ENCODE measurements at regions not wholly inside any gene's neighbourhood (a gene's known extent, or its start where the extent isn't known, plus 50 kb on each side); places are given as distances from the start of the nearest gene placed in this dataset.
A peak's percentile ranks its signal among the peaks of the same experiment; 100 is the strongest.

- TF ChIP-seq CTCF (IDR thresholded peaks at IDR 0.05; ENCODE audit: low read length, missing control alignments), result no peak
- DNase-seq (ENCODE audit: low read depth), result no peak
These were observed 196.9 kb upstream of the RREB1 start for GRCh38 chr6:6910734-6911295.

DNA sequence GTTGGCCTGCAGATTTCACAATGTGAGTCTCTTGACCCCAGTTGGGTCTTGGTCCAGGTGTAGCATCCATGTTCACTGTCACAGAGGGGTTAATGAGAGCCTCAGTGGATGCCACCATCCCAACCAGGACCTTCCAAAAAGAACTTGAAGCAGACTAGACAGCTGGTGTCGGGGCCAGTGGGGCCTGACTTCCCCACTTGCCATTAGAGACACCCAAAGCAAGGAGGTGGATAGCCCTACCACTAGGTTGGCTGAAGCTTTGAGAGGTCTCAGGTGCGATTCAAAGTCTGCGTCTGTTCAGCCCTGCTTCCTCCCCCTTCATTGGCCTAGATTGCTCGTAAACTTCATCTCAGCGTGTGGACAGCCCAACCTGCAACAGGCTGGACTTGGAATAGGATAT, 196.4 kb upstream of the RREB1 start:
- H3K4me3 ChIP-seq (replicated peaks; ENCODE audit: low read depth, low read length), result no peak overlapping the region
- no peak for DNase-seq (ENCODE audit: low read depth)
- no peak for TF ChIP-seq CTCF (IDR thresholded peaks at IDR 0.05; ENCODE audit: low read length, missing control alignments)

More at GRCh38 chr6:6910734-6911295, 196.9 kb upstream of the RREB1 start:
- no peak overlapping the region for H3K4me3 ChIP-seq (replicated peaks; ENCODE audit: low read depth, low read length)

DNA sequence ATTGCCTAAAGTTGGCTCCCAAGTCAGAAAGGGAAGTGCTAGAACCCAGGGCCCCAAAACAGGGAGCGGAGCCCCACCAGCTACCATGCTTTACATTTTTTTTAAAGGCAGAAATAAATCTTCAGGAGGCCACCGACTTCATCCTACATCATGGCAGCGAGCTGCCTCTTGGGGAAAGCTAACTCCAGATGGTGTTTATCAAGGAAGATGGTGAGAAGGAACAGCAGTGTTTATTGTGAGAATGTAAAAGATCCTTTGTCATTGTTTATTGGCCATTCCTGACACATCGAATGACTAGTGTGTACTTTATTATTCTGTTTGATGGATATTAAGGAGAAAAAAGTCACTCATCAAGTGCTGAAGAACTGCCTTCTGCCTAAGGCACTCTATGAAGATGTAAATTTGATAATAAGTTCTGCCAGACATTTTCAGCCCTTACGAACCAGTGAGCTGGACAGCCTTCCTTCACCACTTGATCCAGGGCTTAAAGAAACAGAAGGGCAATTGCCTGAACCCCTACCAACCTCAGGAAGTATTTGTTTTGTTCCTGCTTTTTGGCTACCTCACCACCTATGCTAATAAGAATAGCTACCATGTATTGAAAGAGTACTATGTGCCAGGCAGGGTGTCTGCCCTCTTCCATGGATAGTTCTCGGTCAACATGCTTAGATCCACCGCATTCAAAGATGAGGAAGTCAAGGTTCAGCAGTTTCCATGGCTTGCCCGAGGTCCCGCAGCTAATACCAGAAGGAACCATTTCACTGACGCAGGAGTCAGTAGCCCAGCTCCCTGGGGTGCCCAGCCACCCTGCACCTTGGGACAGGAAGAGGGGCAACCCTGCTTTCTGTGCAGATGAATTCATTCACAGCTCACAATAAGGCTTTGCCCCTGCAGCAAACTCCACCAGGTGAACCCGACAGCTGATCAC, 194.7 kb upstream of the RREB1 start:
- peak; percentile 21 for DNase-seq (ENCODE audit: low read depth)
- no peak overlapping the region for H3K4me3 ChIP-seq (replicated peaks; ENCODE audit: low read depth, low read length)
- TF ChIP-seq CTCF (IDR thresholded peaks at IDR 0.05; ENCODE audit: low read length, missing control alignments), result no peak

- no peak for TF ChIP-seq CTCF (IDR thresholded peaks at IDR 0.05; ENCODE audit: low read length, missing control alignments)
- peak; percentile 41 for DNase-seq (ENCODE audit: low read depth)
- peak overlapping the region; percentile 37 for H3K4me3 ChIP-seq (replicated peaks; ENCODE audit: low read depth, low read length)
These were observed 192.5 kb upstream of the RREB1 start for GRCh38 chr6:6915219-6915618.

DNA sequence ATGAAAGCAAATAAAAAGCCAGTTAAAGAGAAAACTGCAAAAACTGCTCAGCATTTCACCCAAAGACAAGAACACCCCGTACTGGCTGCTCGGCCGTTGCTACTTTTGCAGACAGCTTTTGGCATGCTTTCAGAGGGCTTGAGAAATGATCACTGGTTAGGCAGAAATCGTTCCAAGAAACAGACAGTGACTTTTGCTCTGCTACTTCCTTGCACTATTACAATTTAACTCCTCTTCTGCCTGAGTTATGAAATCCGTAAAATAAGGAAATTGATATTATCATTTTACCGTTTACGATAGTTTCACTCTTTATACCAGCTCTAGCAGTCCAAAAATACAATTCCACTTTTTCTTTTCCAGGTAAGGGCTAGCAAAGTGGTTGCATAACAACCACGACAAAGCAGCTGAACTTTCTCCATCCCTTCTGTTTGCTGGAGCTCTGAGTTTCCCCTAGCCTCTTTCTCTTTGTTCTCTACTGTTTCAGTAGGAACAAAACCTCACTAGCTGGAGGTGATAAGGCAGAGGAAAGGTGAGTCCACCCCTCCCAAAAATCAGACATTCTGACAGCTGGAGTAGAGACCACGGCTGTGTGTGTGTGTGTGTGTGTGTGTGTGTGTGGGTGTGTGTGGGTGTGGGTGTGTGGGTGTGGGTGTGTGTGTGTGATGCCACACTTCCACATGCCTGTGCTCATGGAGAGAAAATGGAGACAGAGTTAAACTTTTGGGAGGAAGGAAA, 191.8 kb upstream of the RREB1 start:
- peak overlapping the region; percentile 37 for H3K4me3 ChIP-seq (replicated peaks; ENCODE audit: low read depth, low read length)
- DNase-seq (ENCODE audit: low read depth), result peak; percentile 84
- no peak for TF ChIP-seq CTCF (IDR thresholded peaks at IDR 0.05; ENCODE audit: low read length, missing control alignments)

- no peak for TF ChIP-seq CTCF (IDR thresholded peaks at IDR 0.05; ENCODE audit: low read length, missing control alignments)
- H3K4me3 ChIP-seq (replicated peaks; ENCODE audit: low read depth, low read length), result no peak overlapping the region
- DNase-seq (ENCODE audit: low read depth), result no peak
These were observed 191.2 kb upstream of the RREB1 start for GRCh38 chr6:6916598-6916997.

All from fibroblast of pulmonary artery (primary cell).